Lower leg skin (tissue), 4 donors: ENCODE measurements at regions not wholly inside any gene's neighbourhood (a gene's known extent, or its start where the extent isn't known, plus 50 kb on each side); places are given as distances from the start of the nearest gene placed in this dataset.

Source experiments
- DNase-seq, 2 donors: peaks; one replicate each; pipeline ENCODE4 v3.0.0-alpha.2; 2019; ENCODE audit warnings: low spot score in 2 of 2
- H3K4me3 ChIP-seq: fragments of 200-600 bp; sonication (generic); 2 replicates; pipeline ENCODE4 v1.5.1; 2017; ENCODE audit warnings: mild to moderate bottlenecking, low read depth; ENCODE audit not compliant: poor library complexity, severe bottlenecking
- CTCF ChIP-seq, 3 donors: fragments of 450-650 bp; IDR thresholded peaks; one replicate each; pipeline ENCODE4 v1.5.1; 2016; ENCODE audit warnings: antibody characterized with exemption in 3 of 3, mild to moderate bottlenecking in 3 of 3, moderate library complexity in 2 of 3
- POLR2A ChIP-seq, 2 donors: fragments of 450-650 bp; IDR thresholded peaks; one replicate each; pipeline ENCODE4 v1.6.1; 2016 to 2017; ENCODE audit warnings: antibody characterized with exemption in 2 of 2, mild to moderate bottlenecking in 1 of 2, moderate library complexity in 1 of 2
- WGBS, 2 donors: methylation state at CpG; one replicate each; pipeline ENCODE4 v1.1.5; 2018; 5-methylcytosine and 5-hydroxymethylcytosine counted together
- intact Hi-C: fragments of 100-400 bp; cut with DNase I; formaldehyde crosslinking; loops from one replicate; pipeline ENCODE4 v1.15.0; 2023; ENCODE audit warnings: low total_unique reads

- intact Hi-C loops: no loop called here
- DNase-seq: no peak
- TF ChIP-seq CTCF (IDR thresholded peaks at IDR 0.05) (no peak), POLR2A (IDR thresholded peaks at IDR 0.05) (no peak)
- 40 to 54% methylated on average over 1 of the region's 1 CpG for WGBS, 2 donors
- H3K4me3 ChIP-seq: no peak overlapping the region
These were observed 839.5 kb downstream of the FRK start for GRCh38 chr6:115221198-115221597.

- H3K4me3 ChIP-seq: no peak overlapping the region
- intact Hi-C loops: no loop called here
- TF ChIP-seq CTCF (IDR thresholded peaks at IDR 0.05) (no peak), POLR2A (IDR thresholded peaks at IDR 0.05) (no peak)
- DNase-seq: no peak
These were observed 840.0 kb downstream of the FRK start for GRCh38 chr6:115220551-115221159.

- intact Hi-C loops: no loop called here
- no peak for TF ChIP-seq POLR2A (IDR thresholded peaks at IDR 0.05)
These were observed 841.0 kb downstream of the FRK start for GRCh38 chr6:115219645-115220044.

GRCh38 chr6:115216835-115217234 lies 843.9 kb downstream of the FRK start:
- 55 to 67% methylated on average over 5 of the region's 5 CpGs for WGBS, 2 donors
- intact Hi-C loops: no loop called here
- DNase-seq: no peak
- no peak for TF ChIP-seq CTCF (IDR thresholded peaks at IDR 0.05)
- no peak for TF ChIP-seq POLR2A (IDR thresholded peaks at IDR 0.05)
- no peak overlapping the region for H3K4me3 ChIP-seq

More at GRCh38 chr6:115219645-115220044, 841.0 kb downstream of the FRK start:
- no peak overlapping the region for H3K4me3 ChIP-seq
- no peak for DNase-seq

- TF ChIP-seq POLR2A (IDR thresholded peaks at IDR 0.05): no peak
- no peak for TF ChIP-seq CTCF (IDR thresholded peaks at IDR 0.05)
- 56 to 62% methylated on average over 1 of the region's 1 CpG for whole genome bisulfite sequencing, 2 donors
- DNase-seq: no peak
- intact Hi-C loops: no loop called here
- no peak overlapping the region for H3K4me3 ChIP-seq
These were observed 846.4 kb downstream of the FRK start for GRCh38 chr6:115214283-115214682.

- 59 to 67% methylated on average over 4 of the region's 4 CpGs for WGBS, 2 donors
- intact Hi-C loops: no loop called here
- DNase-seq: no peak
- TF ChIP-seq CTCF (IDR thresholded peaks at IDR 0.05): no peak
- no peak for TF ChIP-seq POLR2A (IDR thresholded peaks at IDR 0.05)
- no peak overlapping the region for H3K4me3 ChIP-seq
These were observed 857.3 kb downstream of the FRK start for GRCh38 chr6:115203381-115203780.
